ENCODE measurements at regions not wholly inside any gene's neighbourhood (a gene's known extent, or its start where the extent isn't known, plus 50 kb on each side); places are given as distances from the start of the nearest gene placed in this dataset.

DNA sequence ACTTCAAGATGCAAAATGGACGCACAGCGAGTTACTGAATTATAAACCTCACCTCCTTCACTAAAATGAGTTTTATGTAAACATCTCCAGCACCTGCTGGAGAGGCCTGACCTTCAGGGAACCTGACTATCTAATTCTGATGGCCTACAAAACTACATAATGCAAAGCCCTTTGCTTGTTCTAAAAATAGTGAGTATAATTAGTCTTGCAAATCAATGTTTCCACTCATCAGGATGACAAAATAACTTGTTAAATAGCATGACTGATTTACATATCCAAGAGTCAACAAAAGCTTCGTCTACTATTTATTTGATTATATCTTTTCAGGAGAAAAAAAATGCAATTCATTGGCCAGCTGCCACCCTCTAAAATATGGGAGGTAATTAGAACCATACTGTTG, 326.3 kb upstream of the MC4R start:
- no peak for DNase-seq
- no peak overlapping the region for H2BK15ac ChIP-seq (ENCODE audit: low read depth, low read length)
- H3K79me2 ChIP-seq (ENCODE audit: insufficient read depth, low read length) = no peaks in the 10 kb centered on the region
- H3K9me3 ChIP-seq (ENCODE audit: control insufficient read depth, low read depth, low read length) = no peaks in the 10 kb centered on the region
- Mint-ChIP-seq H3K27ac (no peak overlapping the region), H3K27me3 (ENCODE audit: low read depth) (no peaks in the 10 kb centered on the region; the same call in none of the 2 replicates), H3K4me1 (no peaks in the 10 kb centered on the region), H3K9me3 (no peaks in the 10 kb centered on the region), H3K4me3 (no peak overlapping the region), H3K36me3 (ENCODE audit: insufficient read depth in 1 of 3, low read depth in 3 of 3) (no peaks in the 10 kb centered on the region)
- no peak overlapping the region for H3K4me2 ChIP-seq (ENCODE audit: insufficient read depth, insufficient read length, low read length)
- no peak overlapping the region for H3K9ac ChIP-seq (ENCODE audit: extremely low read depth, insufficient read length, low read length)
- H4K20me1 ChIP-seq (ENCODE audit: control insufficient read depth, insufficient read depth, insufficient read length) = no peaks in the 10 kb centered on the region
- TF ChIP-seq, protein P1, sequence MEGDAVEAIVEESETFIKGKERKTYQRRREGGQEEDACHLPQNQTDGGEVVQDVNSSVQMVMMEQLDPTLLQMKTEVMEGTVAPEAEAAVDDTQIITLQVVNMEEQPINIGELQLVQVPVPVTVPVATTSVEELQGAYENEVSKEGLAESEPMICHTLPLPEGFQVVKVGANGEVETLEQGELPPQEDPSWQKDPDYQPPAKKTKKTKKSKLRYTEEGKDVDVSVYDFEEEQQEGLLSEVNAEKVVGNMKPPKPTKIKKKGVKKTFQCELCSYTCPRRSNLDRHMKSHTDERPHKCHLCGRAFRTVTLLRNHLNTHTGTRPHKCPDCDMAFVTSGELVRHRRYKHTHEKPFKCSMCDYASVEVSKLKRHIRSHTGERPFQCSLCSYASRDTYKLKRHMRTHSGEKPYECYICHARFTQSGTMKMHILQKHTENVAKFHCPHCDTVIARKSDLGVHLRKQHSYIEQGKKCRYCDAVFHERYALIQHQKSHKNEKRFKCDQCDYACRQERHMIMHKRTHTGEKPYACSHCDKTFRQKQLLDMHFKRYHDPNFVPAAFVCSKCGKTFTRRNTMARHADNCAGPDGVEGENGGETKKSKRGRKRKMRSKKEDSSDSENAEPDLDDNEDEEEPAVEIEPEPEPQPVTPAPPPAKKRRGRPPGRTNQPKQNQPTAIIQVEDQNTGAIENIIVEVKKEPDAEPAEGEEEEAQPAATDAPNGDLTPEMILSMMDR (conservative IDR thresholded peaks at IDR 0.05) = no peak
- H3K4ac ChIP-seq (ENCODE audit: low read depth, low read length) = no peak overlapping the region
- H2BK12ac ChIP-seq (ENCODE audit: insufficient read length, low read depth, low read length) = no peak overlapping the region
- H2BK20ac ChIP-seq (ENCODE audit: low read depth, low read length, poor library complexity, severe bottlenecking) = no peak overlapping the region
- H2BK120ac ChIP-seq (ENCODE audit: low read depth, low read length, poor library complexity, severe bottlenecking) = no peak overlapping the region
- no peak overlapping the region for H3T11ph ChIP-seq (ENCODE audit: low read length)
- H2AK5ac ChIP-seq (ENCODE audit: insufficient read length, low read length) = no peak overlapping the region
- H2AFZ ChIP-seq (ENCODE audit: low read length) = no peak overlapping the region
- H3K18ac ChIP-seq (ENCODE audit: insufficient read length, low read depth, low read length) = no peak overlapping the region
- H3K14ac ChIP-seq (ENCODE audit: insufficient read depth, low read length) = no peak overlapping the region
- no peak overlapping the region for H2BK5ac ChIP-seq (ENCODE audit: insufficient read length, low read length)
- H3K23me2 ChIP-seq (ENCODE audit: insufficient read length, low read depth, low read length, poor library complexity, severe bottlenecking) = no peaks in the 10 kb centered on the region
- H3K23ac ChIP-seq (ENCODE audit: insufficient read length, low read depth, low read length) = no peak overlapping the region
- no peaks in the 10 kb centered on the region for H3K79me1 ChIP-seq (ENCODE audit: insufficient read depth, low read depth, low read length, poor library complexity, severe bottlenecking)
- no peak overlapping the region for H4K91ac ChIP-seq (ENCODE audit: insufficient read length, low read depth, low read length)
- H4K8ac ChIP-seq (replicated peaks; ENCODE audit: insufficient read length, low read depth, low read length) = no peak overlapping the region
- WGBS (ENCODE audit: extremely low coverage, insufficient read length, low lambda C conversion rate) = no CpG with 5 or more reads among the region's 3 CpGs
- H3K27me3 ChIP-seq (ENCODE audit: insufficient read depth, low read length) = no peaks in the 10 kb centered on the region
- no peaks in the 10 kb centered on the region for H3K4me1 ChIP-seq (ENCODE audit: insufficient read depth, low read length)
- H4K5ac ChIP-seq (ENCODE audit: insufficient read length, low read depth, low read length) = no peak overlapping the region
- H3K56ac ChIP-seq (ENCODE audit: insufficient read length, low read depth, low read length) = no peak overlapping the region
- no peak overlapping the region for H3K27ac ChIP-seq (ENCODE audit: insufficient read length, low read depth, low read length)
